ENCODE measurements at regions not wholly inside any gene's neighbourhood (a gene's known extent, or its start where the extent isn't known, plus 50 kb on each side); places are given as distances from the start of the nearest gene placed in this dataset.

DNA sequence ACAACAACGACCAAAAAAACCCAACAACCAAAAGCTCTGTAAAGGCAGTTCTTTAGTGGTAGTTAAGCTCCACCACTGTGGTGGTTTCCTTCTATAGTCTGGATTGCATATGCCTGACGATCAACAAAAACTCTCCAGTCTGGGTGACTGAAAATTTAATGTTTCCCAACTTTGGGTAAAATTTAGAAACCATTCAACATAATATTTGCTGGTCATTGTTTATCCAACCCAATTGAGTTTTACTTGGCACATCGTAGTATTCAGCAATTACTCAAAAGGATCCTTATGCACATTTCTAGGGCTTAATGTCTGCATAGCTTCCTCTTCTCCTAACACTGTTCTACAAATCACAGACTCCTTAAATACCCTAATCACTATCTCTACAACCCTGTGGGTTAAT lies 1080.2 kb upstream of the NRXN1 start:
- no peak for DNase-seq (ENCODE audit: low read depth, low spot score)
- H3K4me3 ChIP-seq (ENCODE audit: low read depth, low read length), result no peak overlapping the region
- in situ Hi-C loops (cut with HindIII; ENCODE audit: low sequenced_read_pairs), result no loop called here
- TF ChIP-seq, protein P1, sequence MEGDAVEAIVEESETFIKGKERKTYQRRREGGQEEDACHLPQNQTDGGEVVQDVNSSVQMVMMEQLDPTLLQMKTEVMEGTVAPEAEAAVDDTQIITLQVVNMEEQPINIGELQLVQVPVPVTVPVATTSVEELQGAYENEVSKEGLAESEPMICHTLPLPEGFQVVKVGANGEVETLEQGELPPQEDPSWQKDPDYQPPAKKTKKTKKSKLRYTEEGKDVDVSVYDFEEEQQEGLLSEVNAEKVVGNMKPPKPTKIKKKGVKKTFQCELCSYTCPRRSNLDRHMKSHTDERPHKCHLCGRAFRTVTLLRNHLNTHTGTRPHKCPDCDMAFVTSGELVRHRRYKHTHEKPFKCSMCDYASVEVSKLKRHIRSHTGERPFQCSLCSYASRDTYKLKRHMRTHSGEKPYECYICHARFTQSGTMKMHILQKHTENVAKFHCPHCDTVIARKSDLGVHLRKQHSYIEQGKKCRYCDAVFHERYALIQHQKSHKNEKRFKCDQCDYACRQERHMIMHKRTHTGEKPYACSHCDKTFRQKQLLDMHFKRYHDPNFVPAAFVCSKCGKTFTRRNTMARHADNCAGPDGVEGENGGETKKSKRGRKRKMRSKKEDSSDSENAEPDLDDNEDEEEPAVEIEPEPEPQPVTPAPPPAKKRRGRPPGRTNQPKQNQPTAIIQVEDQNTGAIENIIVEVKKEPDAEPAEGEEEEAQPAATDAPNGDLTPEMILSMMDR (IDR thresholded peaks at IDR 0.05; ENCODE audit: low read depth, low read length), result no peak

DNA sequence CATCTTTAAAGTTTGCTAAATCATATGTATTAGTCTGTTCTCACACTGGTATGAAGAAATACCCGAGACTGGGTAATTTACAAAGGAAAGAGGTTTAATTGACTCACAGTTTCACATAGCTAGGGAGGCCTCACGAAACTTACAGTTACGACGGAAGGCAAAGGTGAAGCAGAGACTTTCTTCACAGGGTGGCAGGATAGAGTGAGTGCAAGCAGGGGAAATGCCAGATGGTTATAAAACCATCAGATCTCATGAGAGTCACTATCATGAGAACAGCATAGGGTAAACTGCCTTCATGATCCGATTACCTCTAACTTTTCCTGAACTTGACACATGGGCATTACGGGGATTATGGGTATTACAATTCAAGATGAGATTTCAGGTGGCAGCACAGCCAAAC lies 1075.2 kb upstream of the NRXN1 start:
- in situ Hi-C loops (cut with HindIII; ENCODE audit: low sequenced_read_pairs), result no loop called here
- H3K4me3 ChIP-seq (ENCODE audit: low read depth, low read length), result no peak overlapping the region
- no peak for DNase-seq (ENCODE audit: low read depth, low spot score)
- TF ChIP-seq, protein P1 (IDR thresholded peaks at IDR 0.05; ENCODE audit: low read depth, low read length), result no peak

DNA sequence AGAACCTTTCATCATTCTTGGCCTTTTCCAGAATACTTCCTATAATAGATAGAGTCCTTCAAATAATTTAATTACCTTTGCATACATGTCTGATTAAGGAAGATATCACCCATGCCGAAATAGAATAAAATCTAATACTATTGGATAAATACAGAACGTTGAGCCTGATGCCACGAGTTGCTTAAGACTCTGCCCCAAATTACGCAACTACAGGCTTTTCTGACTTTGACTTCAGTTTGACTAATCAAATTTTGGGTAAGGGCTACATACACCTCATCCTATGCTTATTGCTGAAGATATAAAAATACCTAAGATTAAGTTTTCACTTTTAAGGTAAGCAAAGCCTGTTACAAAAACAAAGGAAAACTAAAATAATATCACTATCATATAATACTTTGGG lies 1065.1 kb upstream of the NRXN1 start:
- in situ Hi-C loops (cut with HindIII; ENCODE audit: low sequenced_read_pairs), result no loop called here
- no peak for DNase-seq (ENCODE audit: low read depth, low spot score)
- H3K4me3 ChIP-seq (ENCODE audit: low read depth, low read length), result no peak overlapping the region
- TF ChIP-seq, protein P1 (IDR thresholded peaks at IDR 0.05; ENCODE audit: low read depth, low read length), result no peak

DNA sequence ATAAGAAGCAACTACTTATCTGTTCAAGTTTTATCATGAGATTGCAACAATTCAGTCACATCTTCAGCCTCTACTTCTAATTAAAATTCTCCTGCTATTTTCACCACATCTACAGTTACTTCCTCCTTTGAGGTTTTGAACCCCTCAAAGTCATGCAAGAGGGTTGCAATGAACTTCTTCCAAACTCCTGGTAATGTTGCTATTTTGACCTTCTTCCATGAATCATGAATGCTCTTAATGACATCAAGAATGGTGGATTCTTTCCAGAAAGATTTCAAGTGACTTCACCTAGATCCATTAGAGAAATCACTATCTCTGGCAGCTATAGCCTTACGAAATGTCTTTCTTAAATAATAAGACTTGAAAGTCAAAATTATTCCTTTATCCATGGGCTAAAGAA lies 1052.8 kb upstream of the NRXN1 start:
- in situ Hi-C loops (cut with HindIII; ENCODE audit: low sequenced_read_pairs), result no loop called here
- DNase-seq (ENCODE audit: low read depth, low spot score), result no peak

DNA sequence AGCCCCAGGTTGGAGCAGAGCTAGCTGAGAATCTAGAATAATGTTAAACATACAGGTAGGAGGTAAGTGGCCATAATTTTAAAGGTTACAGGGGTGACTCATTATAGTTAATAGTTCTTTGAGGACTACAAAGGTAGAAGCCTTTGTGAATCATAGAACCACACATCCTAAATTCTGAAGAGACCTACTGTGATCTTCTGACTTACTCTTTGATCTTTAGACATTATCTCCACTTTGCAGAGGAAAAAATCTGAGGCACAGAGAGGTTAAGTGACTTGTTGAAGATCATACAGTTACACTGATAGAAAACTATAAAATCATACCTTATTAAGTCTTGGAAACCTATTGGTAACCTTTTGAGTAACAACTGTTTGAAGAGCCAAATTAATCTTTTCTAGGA lies 1051.3 kb upstream of the NRXN1 start:
- no peak for DNase-seq (ENCODE audit: low read depth, low spot score)
- H3K4me3 ChIP-seq (ENCODE audit: low read depth, low read length), result no peak overlapping the region
- in situ Hi-C loops (cut with HindIII; ENCODE audit: low sequenced_read_pairs), result no loop called here
- TF ChIP-seq, protein P1 (IDR thresholded peaks at IDR 0.05; ENCODE audit: low read depth, low read length), result no peak

More for the DNA sequence above, 1052.8 kb upstream of the NRXN1 start:
- TF ChIP-seq, protein P1 (IDR thresholded peaks at IDR 0.05; ENCODE audit: low read depth, low read length), result no peak
- no peak overlapping the region for H3K4me3 ChIP-seq (ENCODE audit: low read depth, low read length)

DNA sequence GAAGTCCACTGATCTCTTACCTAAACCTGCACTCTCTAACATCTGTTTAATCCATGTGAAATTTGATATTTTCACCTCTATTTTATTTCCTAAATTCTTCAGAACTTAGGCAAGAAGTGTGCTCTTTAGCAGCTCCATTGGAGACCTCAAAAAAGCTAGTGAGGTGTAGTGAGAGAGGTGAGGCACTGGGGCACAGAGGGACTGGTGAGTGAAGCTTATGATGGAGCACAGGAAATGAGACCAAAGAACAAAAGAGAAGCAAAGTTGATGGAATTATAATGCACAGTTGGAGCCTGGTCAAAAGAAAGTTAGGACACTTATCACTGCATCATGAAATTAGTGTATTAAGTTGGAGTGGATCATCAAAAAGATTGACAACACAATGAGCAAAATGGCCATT lies 1050.7 kb upstream of the NRXN1 start:
- no peak for DNase-seq (ENCODE audit: low read depth, low spot score)

More for the DNA sequence above, 1050.7 kb upstream of the NRXN1 start:
- in situ Hi-C loops (cut with HindIII; ENCODE audit: low sequenced_read_pairs), result no loop called here
- no peak overlapping the region for H3K4me3 ChIP-seq (ENCODE audit: low read depth, low read length)
- TF ChIP-seq, protein P1 (IDR thresholded peaks at IDR 0.05; ENCODE audit: low read depth, low read length), result no peak
